Upper lobe of left lung (tissue), 4 donors: ENCODE measurements at regions not wholly inside any gene's neighbourhood (a gene's known extent, or its start where the extent isn't known, plus 50 kb on each side); places are given as distances from the start of the nearest gene placed in this dataset.

Experiments used
- POLR2A ChIP-seq, 4 donors: fragments of 450-650 bp; IDR thresholded peaks; one replicate each; pipeline ENCODE4 v1.5.1; 2016 to 2017; ENCODE audit warnings: antibody characterized with exemption in 4 of 4, mild to moderate bottlenecking in 2 of 4
- POLR2AphosphoS5 ChIP-seq, 2 donors: sonication (generic); formaldehyde crosslinking; IDR thresholded peaks; one replicate each; pipeline ENCODE4 v1.5.1; 2017; ENCODE audit warnings: antibody characterized with exemption in 2 of 2
- TF ChIP-seq, protein P1 (sequence below), 6 experiments: fragments of 450-650 bp in 4 of 6; fragments of 200-600 bp in 2 of 6; sonication (generic) in 2 of 6; IDR thresholded peaks; one replicate each; pipeline ENCODE4 v1.5.1; 2016 to 2019; ENCODE audit warnings: antibody characterized with exemption in 6 of 6

DNA sequence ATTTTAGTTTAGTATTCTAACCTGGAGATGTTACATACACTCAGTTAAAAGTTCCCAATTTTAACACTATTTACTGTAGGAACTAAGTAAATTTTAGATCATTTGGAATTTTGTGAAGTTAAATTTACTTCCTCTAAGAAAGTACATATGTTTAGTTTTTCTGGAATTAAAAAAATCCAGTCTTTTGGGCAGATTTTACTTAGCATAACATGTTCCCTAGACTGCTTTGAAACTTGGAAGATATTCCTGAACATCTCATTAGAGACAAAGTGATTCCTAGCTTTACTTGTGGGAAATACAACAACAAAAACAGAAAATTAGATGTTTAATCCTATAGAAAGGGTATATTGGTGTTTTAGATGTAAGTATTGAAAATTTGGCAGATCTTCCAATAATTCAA, 930.0 kb upstream of the PTPRD start:
- TF ChIP-seq, protein P1, sequence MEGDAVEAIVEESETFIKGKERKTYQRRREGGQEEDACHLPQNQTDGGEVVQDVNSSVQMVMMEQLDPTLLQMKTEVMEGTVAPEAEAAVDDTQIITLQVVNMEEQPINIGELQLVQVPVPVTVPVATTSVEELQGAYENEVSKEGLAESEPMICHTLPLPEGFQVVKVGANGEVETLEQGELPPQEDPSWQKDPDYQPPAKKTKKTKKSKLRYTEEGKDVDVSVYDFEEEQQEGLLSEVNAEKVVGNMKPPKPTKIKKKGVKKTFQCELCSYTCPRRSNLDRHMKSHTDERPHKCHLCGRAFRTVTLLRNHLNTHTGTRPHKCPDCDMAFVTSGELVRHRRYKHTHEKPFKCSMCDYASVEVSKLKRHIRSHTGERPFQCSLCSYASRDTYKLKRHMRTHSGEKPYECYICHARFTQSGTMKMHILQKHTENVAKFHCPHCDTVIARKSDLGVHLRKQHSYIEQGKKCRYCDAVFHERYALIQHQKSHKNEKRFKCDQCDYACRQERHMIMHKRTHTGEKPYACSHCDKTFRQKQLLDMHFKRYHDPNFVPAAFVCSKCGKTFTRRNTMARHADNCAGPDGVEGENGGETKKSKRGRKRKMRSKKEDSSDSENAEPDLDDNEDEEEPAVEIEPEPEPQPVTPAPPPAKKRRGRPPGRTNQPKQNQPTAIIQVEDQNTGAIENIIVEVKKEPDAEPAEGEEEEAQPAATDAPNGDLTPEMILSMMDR (IDR thresholded peaks at IDR 0.05): no peak
- TF ChIP-seq POLR2A (IDR thresholded peaks at IDR 0.05): no peak
- no peak for TF ChIP-seq POLR2AphosphoS5 (IDR thresholded peaks at IDR 0.05)
